HepG2 (cell line): ENCODE measurements at regions not wholly inside any gene's neighbourhood (a gene's known extent, or its start where the extent isn't known, plus 50 kb on each side); places are given as distances from the start of the nearest gene placed in this dataset.

Experiments used
- ARID2 ChIP-seq: sonication (generic); formaldehyde crosslinking; IDR thresholded peaks from 2 replicates; pipeline ENCODE4 v1.8.1; 2022; ENCODE audit warnings: mild to moderate bottlenecking, missing genetic modification reagents, borderline replicate concordance
- CBX5 ChIP-seq: sonication (generic); formaldehyde crosslinking; IDR thresholded peaks from 2 replicates; pipeline ENCODE4 v1.4.0; 2020; ENCODE audit warnings: missing genetic modification reagents, borderline replicate concordance
- ELF4 ChIP-seq: sonication (generic); formaldehyde crosslinking; IDR thresholded peaks from 2 replicates; pipeline ENCODE4 v1.5.0; 2020; ENCODE audit warnings: missing genetic modification reagents, mild to moderate bottlenecking, moderate library complexity, borderline replicate concordance
- JUNB ChIP-seq: sonication (generic); formaldehyde crosslinking; IDR thresholded peaks from 2 replicates; pipeline ENCODE4 v1.8.0; 2022; ENCODE audit warnings: missing genetic modification reagents, mild to moderate bottlenecking, borderline replicate concordance
- MTA3 ChIP-seq: sonication (generic); formaldehyde crosslinking; IDR thresholded peaks from 2 replicates; pipeline ENCODE4 v1.4.0; 2020; ENCODE audit warnings: missing genetic modification reagents
- POLR2G ChIP-seq: fragments of 200-400 bp; formaldehyde crosslinking; IDR thresholded peaks from 2 replicates; pipeline ENCODE4 v1.6.1; 2018; ENCODE audit warnings: mild to moderate bottlenecking, low read depth, low read length, moderate library complexity
- SP140L ChIP-seq: sonication (generic); formaldehyde crosslinking; IDR thresholded peaks from 2 replicates; pipeline ENCODE4 v1.4.0; 2020; ENCODE audit warnings: missing genetic modification reagents, borderline replicate concordance
- TEAD3 ChIP-seq: optimal IDR thresholded peaks from 2 replicates; pipeline ENCODE3; 2016; ENCODE audit warnings: borderline replicate concordance
- ZNF17 ChIP-seq: sonication (generic); formaldehyde crosslinking; IDR thresholded peaks from 2 replicates; pipeline ENCODE4 v1.5.0; 2020; ENCODE audit warnings: mild to moderate bottlenecking, missing genetic modification reagents
- ZNF652 ChIP-seq: IDR thresholded peaks from 2 replicates; pipeline ENCODE4 v1.6.1; 2016; ENCODE audit warnings: low read depth, borderline replicate concordance
- ZNF7 ChIP-seq: IDR thresholded peaks from 2 replicates; pipeline ENCODE4 v1.6.1; 2016; ENCODE audit warnings: missing biosample characterization, missing genetic modification reagents
- TF ChIP-seq, protein P1 (sequence below): sonication (generic); formaldehyde crosslinking; IDR thresholded peaks from 2 replicates; pipeline ENCODE4 v1.5.0; 2020; ENCODE audit warnings: missing genetic modification reagents
- TF ChIP-seq, protein P2 (sequence below): sonication (generic); formaldehyde crosslinking; IDR thresholded peaks from 2 replicates; pipeline ENCODE4 v1.4.0; 2020; ENCODE audit warnings: missing genetic modification reagents

DNA sequence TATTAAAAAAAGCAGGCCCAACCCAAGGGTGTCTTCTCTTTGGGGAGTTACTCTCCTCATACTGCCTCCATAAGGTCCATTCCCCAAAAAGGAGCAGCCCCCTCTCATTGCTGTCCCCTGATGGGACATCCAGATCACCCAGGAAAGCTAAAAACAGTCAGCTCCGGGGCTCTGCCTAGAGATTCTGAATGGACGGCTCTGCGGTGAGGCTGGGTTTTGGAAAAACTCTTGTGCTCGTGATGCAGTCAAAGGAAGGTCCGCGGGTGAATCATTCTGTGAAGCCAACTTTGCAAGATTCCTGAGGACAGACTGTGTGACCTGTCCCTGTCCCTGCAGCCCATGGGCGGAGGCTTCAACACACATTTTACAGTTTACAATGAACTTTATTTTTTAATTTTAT, 351.5 kb downstream of the TYW1 start (continued):
- TF ChIP-seq JUNB (no peak), ZNF17 (CRISPR knock-in tag) (no peak), MTA3 (CRISPR knock-in tag) (no peak), CBX5 (CRISPR knock-in tag) (no peak), ARID2 (CRISPR knock-in tag) (no peak), SP140L (CRISPR knock-in tag) (no peak), ZNF7 (CRISPR knock-in tag) (no peak), ZNF652 (CRISPR knock-in tag) (no peak), TEAD3 (CRISPR knock-in tag) (no peak), POLR2G (no peak), ELF4 (CRISPR knock-in tag) (no peak)
- TF ChIP-seq, protein P1, sequence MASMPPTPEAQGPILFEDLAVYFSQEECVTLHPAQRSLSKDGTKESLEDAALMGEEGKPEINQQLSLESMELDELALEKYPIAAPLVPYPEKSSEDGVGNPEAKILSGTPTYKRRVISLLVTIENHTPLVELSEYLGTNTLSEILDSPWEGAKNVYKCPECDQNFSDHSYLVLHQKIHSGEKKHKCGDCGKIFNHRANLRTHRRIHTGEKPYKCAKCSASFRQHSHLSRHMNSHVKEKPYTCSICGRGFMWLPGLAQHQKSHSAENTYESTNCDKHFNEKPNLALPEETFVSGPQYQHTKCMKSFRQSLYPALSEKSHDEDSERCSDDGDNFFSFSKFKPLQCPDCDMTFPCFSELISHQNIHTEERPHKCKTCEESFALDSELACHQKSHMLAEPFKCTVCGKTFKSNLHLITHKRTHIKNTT: no peak
- TF ChIP-seq, protein P2, sequence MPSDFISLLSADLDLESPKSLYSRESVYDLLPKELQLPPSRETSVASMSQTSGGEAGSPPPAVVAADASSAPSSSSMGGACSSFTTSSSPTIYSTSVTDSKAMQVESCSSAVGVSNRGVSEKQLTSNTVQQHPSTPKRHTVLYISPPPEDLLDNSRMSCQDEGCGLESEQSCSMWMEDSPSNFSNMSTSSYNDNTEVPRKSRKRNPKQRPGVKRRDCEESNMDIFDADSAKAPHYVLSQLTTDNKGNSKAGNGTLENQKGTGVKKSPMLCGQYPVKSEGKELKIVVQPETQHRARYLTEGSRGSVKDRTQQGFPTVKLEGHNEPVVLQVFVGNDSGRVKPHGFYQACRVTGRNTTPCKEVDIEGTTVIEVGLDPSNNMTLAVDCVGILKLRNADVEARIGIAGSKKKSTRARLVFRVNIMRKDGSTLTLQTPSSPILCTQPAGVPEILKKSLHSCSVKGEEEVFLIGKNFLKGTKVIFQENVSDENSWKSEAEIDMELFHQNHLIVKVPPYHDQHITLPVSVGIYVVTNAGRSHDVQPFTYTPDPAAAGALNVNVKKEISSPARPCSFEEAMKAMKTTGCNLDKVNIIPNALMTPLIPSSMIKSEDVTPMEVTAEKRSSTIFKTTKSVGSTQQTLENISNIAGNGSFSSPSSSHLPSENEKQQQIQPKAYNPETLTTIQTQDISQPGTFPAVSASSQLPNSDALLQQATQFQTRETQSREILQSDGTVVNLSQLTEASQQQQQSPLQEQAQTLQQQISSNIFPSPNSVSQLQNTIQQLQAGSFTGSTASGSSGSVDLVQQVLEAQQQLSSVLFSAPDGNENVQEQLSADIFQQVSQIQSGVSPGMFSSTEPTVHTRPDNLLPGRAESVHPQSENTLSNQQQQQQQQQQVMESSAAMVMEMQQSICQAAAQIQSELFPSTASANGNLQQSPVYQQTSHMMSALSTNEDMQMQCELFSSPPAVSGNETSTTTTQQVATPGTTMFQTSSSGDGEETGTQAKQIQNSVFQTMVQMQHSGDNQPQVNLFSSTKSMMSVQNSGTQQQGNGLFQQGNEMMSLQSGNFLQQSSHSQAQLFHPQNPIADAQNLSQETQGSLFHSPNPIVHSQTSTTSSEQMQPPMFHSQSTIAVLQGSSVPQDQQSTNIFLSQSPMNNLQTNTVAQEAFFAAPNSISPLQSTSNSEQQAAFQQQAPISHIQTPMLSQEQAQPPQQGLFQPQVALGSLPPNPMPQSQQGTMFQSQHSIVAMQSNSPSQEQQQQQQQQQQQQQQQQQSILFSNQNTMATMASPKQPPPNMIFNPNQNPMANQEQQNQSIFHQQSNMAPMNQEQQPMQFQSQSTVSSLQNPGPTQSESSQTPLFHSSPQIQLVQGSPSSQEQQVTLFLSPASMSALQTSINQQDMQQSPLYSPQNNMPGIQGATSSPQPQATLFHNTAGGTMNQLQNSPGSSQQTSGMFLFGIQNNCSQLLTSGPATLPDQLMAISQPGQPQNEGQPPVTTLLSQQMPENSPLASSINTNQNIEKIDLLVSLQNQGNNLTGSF (CRISPR knock-in tag): no peak
- TF ChIP-seq, all 625 proteins: peak for 0
